Left lung (tissue), 4 donors: ENCODE measurements at regions not wholly inside any gene's neighbourhood (a gene's known extent, or its start where the extent isn't known, plus 50 kb on each side); places are given as distances from the start of the nearest gene placed in this dataset.

Source experiments
- ATAC-seq: fragments of 200-7000 bp; cut with Tn5 transposase; one replicate; pipeline ENCODE4 v1.9.1; 2020; ENCODE audit warnings: moderate library complexity
- DNase-seq, 4 donors: peaks; one replicate each; pipeline ENCODE4 v3.0.0-alpha.2; 2013 to 2020
- H3K27ac ChIP-seq, 2 donors: fragments of 200-600 bp; sonication (generic) in 1 of 2; one replicate each; pipeline versions ENCODE4 v1.5.0 to v1.8.0; 2020 to 2021
- H3K27me3 ChIP-seq, 2 donors: fragments of 200-600 bp; sonication (generic) in 1 of 2; one replicate each; pipeline versions ENCODE4 v1.5.0 to v1.8.0; 2020 to 2021
- H3K36me3 ChIP-seq, 2 donors: fragments of 200-600 bp; sonication (generic) in 1 of 2; one replicate each; pipeline versions ENCODE4 v1.5.0 to v1.8.0; 2020 to 2021
- H3K4me1 ChIP-seq, 2 donors: fragments of 200-600 bp; one replicate each; pipeline ENCODE4 v1.8.0; 2021
- H3K4me3 ChIP-seq, 2 donors: fragments of 200-600 bp; sonication (generic) in 1 of 2; one replicate each; pipeline versions ENCODE4 v1.5.0 to v1.8.0; 2020 to 2021; ENCODE audit warnings: mild to moderate bottlenecking in 1 of 2
- H3K9me3 ChIP-seq, 2 donors: fragments of 200-600 bp; sonication (generic) in 1 of 2; one replicate each; pipeline versions ENCODE4 v1.5.0 to v1.8.0; 2020 to 2021
- CTCF ChIP-seq, 2 donors: fragments of 200-600 bp; sonication (generic) in 1 of 2; IDR thresholded peaks; one replicate each; pipeline versions ENCODE4 v1.5.0 to v1.8.0; 2021; ENCODE audit warnings: antibody characterized with exemption in 2 of 2
- intact Hi-C, 2 donors: fragments of 100-400 bp; cut with DNase I; formaldehyde crosslinking; loops; one replicate each; pipeline versions ENCODE4 v1.11.2 to v1.14.2; 2022
- donor health status: DM: no; HTN: yes; CAD: no.
- donor health status: DM: no; HTN: no; CAD: no.

GRCh38 chr1:5404412-5405203 is 587.6 kb downstream of the NPHP4 start:
- Histone ChIP-seq H3K27me3 (no peaks in the 10 kb centered on the region), H3K9me3 (no peaks in the 10 kb centered on the region), H3K4me1 (no peaks in the 10 kb centered on the region), H3K4me3 (no peak overlapping the region), H3K36me3 (no peaks in the 10 kb centered on the region), H3K27ac (no peak overlapping the region)
- ATAC-seq (no peak), DNase-seq (no peak)
- no peak for TF ChIP-seq CTCF (IDR thresholded peaks at IDR 0.05)
- intact Hi-C loops, result no loop called here

GRCh38 chr1:5403935-5404334 is 588.3 kb downstream of the NPHP4 start:
- H3K27ac ChIP-seq, result no peak overlapping the region
- no peak for TF ChIP-seq CTCF (IDR thresholded peaks at IDR 0.05)
- intact Hi-C loops, result no loop called here
- DNase-seq, result no peak
- no peaks in the 10 kb centered on the region for H3K27me3 ChIP-seq
- no peak for ATAC-seq
- H3K36me3 ChIP-seq, result no peaks in the 10 kb centered on the region
- H3K4me1 ChIP-seq, result no peaks in the 10 kb centered on the region
- no peaks in the 10 kb centered on the region for H3K9me3 ChIP-seq
- H3K4me3 ChIP-seq, result no peak overlapping the region

- Histone ChIP-seq H3K36me3 (no peaks in the 10 kb centered on the region), H3K9me3 (no peaks in the 10 kb centered on the region), H3K4me3 (no peak overlapping the region), H3K4me1 (no peaks in the 10 kb centered on the region), H3K27ac (no peak overlapping the region), H3K27me3 (no peaks in the 10 kb centered on the region)
- ATAC-seq (no peak), DNase-seq (no peak)
- no peak for TF ChIP-seq CTCF (IDR thresholded peaks at IDR 0.05)
- intact Hi-C loops, result no loop called here
Observed at GRCh38 chr1:5402618-5403017, 589.6 kb downstream of the NPHP4 start.

- intact Hi-C loops, result no loop called here
- H3K36me3 ChIP-seq, result no peaks in the 10 kb centered on the region
- no peak for TF ChIP-seq CTCF (IDR thresholded peaks at IDR 0.05)
- no peak overlapping the region for H3K27ac ChIP-seq
- H3K4me3 ChIP-seq, result no peak overlapping the region
- no peaks in the 10 kb centered on the region for H3K27me3 ChIP-seq
- H3K9me3 ChIP-seq, result peaks cover 0 to 6% of the 10 kb centered on the region in 2 donors
- ATAC-seq (no peak), DNase-seq (no peak)
- no peaks in the 10 kb centered on the region for H3K4me1 ChIP-seq
Observed at GRCh38 chr1:5399771-5400170, 592.5 kb downstream of the NPHP4 start.

- H3K27me3 ChIP-seq, result peaks cover 0 to 3% of the 10 kb centered on the region in 2 donors
- ATAC-seq, result no peak
Observed at GRCh38 chr1:5396593-5396992, 595.6 kb downstream of the NPHP4 start.

More at GRCh38 chr1:5396593-5396992, 595.6 kb downstream of the NPHP4 start:
- Histone ChIP-seq H3K4me3 (no peak overlapping the region), H3K27ac (no peak overlapping the region), H3K36me3 (no peaks in the 10 kb centered on the region), H3K4me1 (no peaks in the 10 kb centered on the region), H3K9me3 (peaks cover 0 to 6% of the 10 kb centered on the region in 2 donors)
- intact Hi-C loops, result no loop called here
- no peak for TF ChIP-seq CTCF (IDR thresholded peaks at IDR 0.05)
- no peak for DNase-seq
